ENCODE measurements at regions not wholly inside any gene's neighbourhood (a gene's known extent, or its start where the extent isn't known, plus 50 kb on each side); places are given as distances from the start of the nearest gene placed in this dataset.

DNA sequence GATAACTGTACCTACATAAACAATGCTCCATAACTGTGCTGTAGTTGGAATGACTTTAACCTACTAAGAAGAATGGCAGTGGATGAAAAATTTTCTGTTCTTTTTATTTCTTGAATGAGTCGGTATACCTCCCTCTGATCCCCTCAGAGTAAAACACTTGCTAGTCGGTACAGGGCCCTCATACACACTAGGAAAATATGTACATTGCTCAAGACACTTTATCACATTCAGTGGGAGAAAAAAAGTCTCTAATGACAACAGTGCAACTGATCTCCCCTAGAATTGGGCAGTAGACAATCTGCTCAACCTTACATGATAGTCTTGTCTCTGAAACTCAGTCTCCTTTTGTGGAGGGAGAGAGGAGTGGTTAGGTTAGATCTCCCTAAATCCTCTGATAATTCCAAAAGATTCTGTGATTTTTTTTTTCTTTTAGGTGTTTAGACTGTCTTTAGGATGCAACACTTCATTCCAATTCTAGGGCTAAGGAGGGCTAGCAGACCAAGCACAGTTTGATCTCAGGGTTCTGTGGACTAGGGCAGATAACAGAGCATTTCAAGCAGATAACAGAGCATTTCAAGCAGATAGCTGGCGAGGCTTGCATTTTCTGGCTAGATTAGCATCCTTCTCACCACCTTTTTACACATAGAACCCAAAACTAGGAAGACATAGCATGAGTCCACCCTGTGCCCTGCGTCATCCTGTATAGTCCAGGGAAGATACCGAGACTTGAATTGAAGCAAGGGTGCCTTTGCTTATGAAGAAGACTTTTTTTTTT, 100.3 kb upstream of the TNFAIP3 start:
- peaks cover 6% of the 10 kb centered on the region; the same call in 1 of the 2 replicates for H3K9me3 ChIP-seq
- H3K27me3 ChIP-seq (replicated peaks; ENCODE audit: control insufficient read depth, insufficient read depth, low read length), result no peaks in the 10 kb centered on the region
- H3K4me1 Mint-ChIP-seq (ENCODE audit: low read depth, unreplicated experiment), result peaks cover 12% of the 10 kb centered on the region
- peaks cover 15% of the 10 kb centered on the region for H3K4me1 ChIP-seq
- H3K36me3 Mint-ChIP-seq (ENCODE audit: insufficient read depth, unreplicated experiment), result peaks cover under 1% of the 10 kb centered on the region
- ChIA-PET POLR2A (interaction anchor here (0.6 kb wide), 1 partner anchor 105 kb away, joined by 3 read pairs; no protein-coding TSS in a partner anchor), CTCF (no interaction called here)
- DNase-seq, result peak in 1 of 2 experiments; percentile 36
- no peaks in the 10 kb centered on the region for H3K36me3 ChIP-seq (ENCODE audit: control insufficient read depth, insufficient read depth, low read length)
- no peak overlapping the region for H3K27ac Mint-ChIP-seq (ENCODE audit: unreplicated experiment)
- no peak overlapping the region for H3K4me3 Mint-ChIP-seq (ENCODE audit: unreplicated experiment)
- no peak overlapping the region for H3K4me3 ChIP-seq (ENCODE audit: low read depth, low read length)
- H3K27me3 Mint-ChIP-seq (ENCODE audit: insufficient read depth, unreplicated experiment), result no peaks in the 10 kb centered on the region
- intact Hi-C loops (cut with micrococcal nuclease; ENCODE audit: unreplicated experiment), result loop anchor here (2.0 kb wide), 1 partner anchor 28 kb away; no protein-coding TSS in a partner anchor
- TF ChIP-seq, protein P1, sequence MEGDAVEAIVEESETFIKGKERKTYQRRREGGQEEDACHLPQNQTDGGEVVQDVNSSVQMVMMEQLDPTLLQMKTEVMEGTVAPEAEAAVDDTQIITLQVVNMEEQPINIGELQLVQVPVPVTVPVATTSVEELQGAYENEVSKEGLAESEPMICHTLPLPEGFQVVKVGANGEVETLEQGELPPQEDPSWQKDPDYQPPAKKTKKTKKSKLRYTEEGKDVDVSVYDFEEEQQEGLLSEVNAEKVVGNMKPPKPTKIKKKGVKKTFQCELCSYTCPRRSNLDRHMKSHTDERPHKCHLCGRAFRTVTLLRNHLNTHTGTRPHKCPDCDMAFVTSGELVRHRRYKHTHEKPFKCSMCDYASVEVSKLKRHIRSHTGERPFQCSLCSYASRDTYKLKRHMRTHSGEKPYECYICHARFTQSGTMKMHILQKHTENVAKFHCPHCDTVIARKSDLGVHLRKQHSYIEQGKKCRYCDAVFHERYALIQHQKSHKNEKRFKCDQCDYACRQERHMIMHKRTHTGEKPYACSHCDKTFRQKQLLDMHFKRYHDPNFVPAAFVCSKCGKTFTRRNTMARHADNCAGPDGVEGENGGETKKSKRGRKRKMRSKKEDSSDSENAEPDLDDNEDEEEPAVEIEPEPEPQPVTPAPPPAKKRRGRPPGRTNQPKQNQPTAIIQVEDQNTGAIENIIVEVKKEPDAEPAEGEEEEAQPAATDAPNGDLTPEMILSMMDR (IDR thresholded peaks at IDR 0.05; ENCODE audit: insufficient read depth in 1 of 2, low read depth in 1 of 2, low read length in 1 of 2, severe bottlenecking in 1 of 2, unreplicated experiment in 1 of 2), result no peak
- BruUV-seq (replicated peaks), result no TSS peak
- peaks cover 29% of the 10 kb centered on the region for H3K9me3 Mint-ChIP-seq (ENCODE audit: unreplicated experiment)

DNA sequence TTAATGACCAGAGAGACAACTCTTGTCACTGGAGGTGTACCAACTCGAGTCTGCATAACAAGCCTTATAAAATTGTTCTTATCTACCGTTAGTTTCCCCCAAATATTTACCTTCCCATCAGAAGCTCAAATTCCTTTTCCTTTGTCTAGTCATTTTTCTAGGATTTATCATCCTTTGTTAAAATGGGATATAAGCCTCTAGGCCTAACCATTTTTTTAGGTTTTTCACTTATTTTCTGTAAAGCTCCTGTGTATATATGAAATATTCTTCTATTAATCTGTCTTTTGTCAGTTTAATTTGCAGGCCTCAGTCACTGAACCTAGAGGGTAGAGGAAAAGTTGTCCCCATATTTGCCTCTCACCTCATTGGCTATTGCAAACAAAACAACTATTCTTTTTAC, 99.6 kb upstream of the TNFAIP3 start:
- BruUV-seq (replicated peaks), result no TSS peak
- H3K4me1 ChIP-seq, result peaks cover 15% of the 10 kb centered on the region
- Mint-ChIP-seq H3K27ac (ENCODE audit: unreplicated experiment) (no peak overlapping the region), H3K4me3 (ENCODE audit: unreplicated experiment) (no peak overlapping the region), H3K36me3 (ENCODE audit: insufficient read depth, unreplicated experiment) (no peaks in the 10 kb centered on the region), H3K4me1 (ENCODE audit: low read depth, unreplicated experiment) (peaks cover 12% of the 10 kb centered on the region), H3K27me3 (ENCODE audit: insufficient read depth, unreplicated experiment) (no peaks in the 10 kb centered on the region), H3K9me3 (ENCODE audit: unreplicated experiment) (peaks cover 36% of the 10 kb centered on the region)
- no peaks in the 10 kb centered on the region for H3K36me3 ChIP-seq (ENCODE audit: control insufficient read depth, insufficient read depth, low read length)
- DNase-seq, result no peak
- ChIA-PET POLR2A (no interaction called here), CTCF (no interaction called here)
- no peak overlapping the region for H3K4me3 ChIP-seq (ENCODE audit: low read depth, low read length)
- TF ChIP-seq, protein P1 (IDR thresholded peaks at IDR 0.05; ENCODE audit: insufficient read depth in 1 of 2, low read depth in 1 of 2, low read length in 1 of 2, severe bottlenecking in 1 of 2, unreplicated experiment in 1 of 2), result no peak
- H3K27me3 ChIP-seq (replicated peaks; ENCODE audit: control insufficient read depth, insufficient read depth, low read length), result no peaks in the 10 kb centered on the region
- peaks cover 6% of the 10 kb centered on the region; the same call in 1 of the 2 replicates for H3K9me3 ChIP-seq
- intact Hi-C loops (cut with micrococcal nuclease; ENCODE audit: unreplicated experiment), result loop anchor here (2.0 kb wide), 1 partner anchor 27 kb away; no protein-coding TSS in a partner anchor

DNA sequence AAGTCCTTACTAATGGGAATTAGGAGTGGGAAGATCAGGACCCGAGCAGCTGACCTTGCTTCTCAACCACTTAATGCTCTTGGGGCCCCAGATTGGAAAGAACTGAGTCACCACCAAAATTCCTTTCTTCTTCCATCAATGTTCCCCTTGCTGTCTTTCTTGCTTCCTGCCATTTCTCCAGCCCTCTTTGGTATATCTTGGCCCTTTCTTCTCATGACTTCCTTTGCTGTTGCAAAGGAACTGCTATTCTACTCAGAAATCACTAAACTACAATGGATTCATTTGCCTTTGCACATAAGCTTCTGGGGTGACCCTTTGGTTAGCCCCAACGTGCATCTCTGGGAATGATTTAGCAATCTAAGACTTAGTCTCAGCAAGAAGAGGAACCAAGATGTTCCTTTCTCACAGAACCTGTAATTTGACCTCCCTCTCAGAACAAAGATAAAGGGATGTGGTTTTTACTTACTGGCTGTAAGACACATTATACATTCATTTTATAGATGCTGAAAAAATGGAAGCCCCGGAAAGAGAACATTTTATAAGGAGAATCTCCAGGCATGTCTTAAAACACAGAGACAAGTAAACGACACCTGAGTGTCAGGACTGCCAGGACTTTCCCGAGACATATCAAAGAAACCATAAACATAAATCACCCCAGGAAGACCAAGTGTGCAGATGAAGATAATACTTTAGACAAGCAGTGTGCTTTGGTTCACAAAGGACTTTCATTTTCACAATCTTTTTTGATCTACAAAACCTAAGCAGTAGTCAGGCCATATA, 99.0 kb upstream of the TNFAIP3 start:
- H3K9me3 ChIP-seq, result peaks cover 6% of the 10 kb centered on the region; the same call in 1 of the 2 replicates
- intact Hi-C loops (cut with micrococcal nuclease; ENCODE audit: unreplicated experiment), result loop anchor here (2.0 kb wide), 1 partner anchor 27 kb away; no protein-coding TSS in a partner anchor
- DNase-seq, result no peak
- H3K27ac Mint-ChIP-seq (ENCODE audit: unreplicated experiment), result no peak overlapping the region
- no peaks in the 10 kb centered on the region for H3K36me3 ChIP-seq (ENCODE audit: control insufficient read depth, insufficient read depth, low read length)
- no TSS peak for BruUV-seq (replicated peaks)
- no peak overlapping the region for H3K4me3 ChIP-seq (ENCODE audit: low read depth, low read length)
- H3K4me1 ChIP-seq, result peaks cover 15% of the 10 kb centered on the region
- no peaks in the 10 kb centered on the region for H3K27me3 Mint-ChIP-seq (ENCODE audit: insufficient read depth, unreplicated experiment)
- H3K4me3 Mint-ChIP-seq (ENCODE audit: unreplicated experiment), result no peak overlapping the region
- POLR2A ChIA-PET, result no interaction called here
- CTCF ChIA-PET, result no interaction called here
- H3K27me3 ChIP-seq (replicated peaks; ENCODE audit: control insufficient read depth, insufficient read depth, low read length), result no peaks in the 10 kb centered on the region
- H3K9me3 Mint-ChIP-seq (ENCODE audit: unreplicated experiment), result peaks cover 38% of the 10 kb centered on the region
- no peaks in the 10 kb centered on the region for H3K36me3 Mint-ChIP-seq (ENCODE audit: insufficient read depth, unreplicated experiment)
- TF ChIP-seq, protein P1 (IDR thresholded peaks at IDR 0.05; ENCODE audit: insufficient read depth in 1 of 2, low read depth in 1 of 2, low read length in 1 of 2, severe bottlenecking in 1 of 2, unreplicated experiment in 1 of 2), result no peak
- peaks cover 12% of the 10 kb centered on the region for H3K4me1 Mint-ChIP-seq (ENCODE audit: low read depth, unreplicated experiment)

All from Caco-2 (cell line).